A549 (cell line): ENCODE measurements at regions not wholly inside any gene's neighbourhood (a gene's known extent, or its start where the extent isn't known, plus 50 kb on each side); places are given as distances from the start of the nearest gene placed in this dataset.

Source experiments
- ATAC-seq, 2 experiments: fragments of 200-7000 bp in 1 of 2; fragments of >200 bp in 1 of 2; cut with Nextera tagmentation in 1 of 2; cut with Tn5 transposase in 1 of 2; 3 replicates each; pipeline versions ENCODE4 v1.8.0 to v1.9.1; 2018 to 2020; ENCODE audit warnings: mild to moderate bottlenecking in 1 of 2, moderate library complexity in 1 of 2
- CTCF ChIA-PET: fragments of 300-600 bp; sonication (Branson Sonifier 250); formaldehyde crosslinking; extraction: SDS; loops from one replicate; lab custom pipeline; 2021; ENCODE audit warnings: antibody characterized with exemption, inconsistent platforms; lab: Yijun Ruan, JAX
- POLR2A ChIA-PET: fragments of 350-600 bp; formaldehyde crosslinking; extraction: SDS; loops from one replicate; lab custom pipeline; 2021; ENCODE audit warnings: antibody characterized with exemption, inconsistent platforms; lab: Yijun Ruan, JAX
- DNase-seq, 2 experiments: peaks; one replicate each; pipeline versions ENCODE4 v3.0.0 to v3.0.0-alpha.2; 2011 to 2016; ENCODE audit warnings: low read depth in 1 of 2, low spot score in 1 of 2
- FAIRE-seq: peaks from 2 replicates; lab custom pipeline; 2011; peaks lifted over from hg19 to GRCh38; lab: Jason Lieb, UNC
- H3K27ac ChIP-seq, 2 experiments: fragments of >200 bp; sonication (Bioruptor Twin); formaldehyde crosslinking; 3 replicates each; pipeline ENCODE4 v1.5.1; 2016 to 2017
- H3K4me1 ChIP-seq: fragments of >200 bp; sonication (Bioruptor Twin); formaldehyde crosslinking; 3 replicates; pipeline ENCODE4 v1.6.1; 2016
- H3K4me2 ChIP-seq: fragments of >200 bp; sonication (Bioruptor Twin); formaldehyde crosslinking; 3 replicates; pipeline ENCODE4 v1.6.1; 2016
- H3K4me3 ChIP-seq: fragments of >200 bp; sonication (Bioruptor Twin); formaldehyde crosslinking; 3 replicates; pipeline ENCODE4 v1.5.1; 2016
- H3K9me3 ChIP-seq: fragments of >200 bp; sonication (Bioruptor Twin); formaldehyde crosslinking; 3 replicates; pipeline ENCODE4 v1.6.1; 2016
- CBX2 ChIP-seq: fragments of 200-600 bp; sonication (generic); IDR thresholded peaks from 2 replicates; pipeline ENCODE4 v1.6.1; 2016; ENCODE audit warnings: low read depth, mild to moderate bottlenecking, borderline replicate concordance
- CBX8 ChIP-seq: fragments of 200-600 bp; sonication (generic); IDR thresholded peaks from 2 replicates; pipeline ENCODE4 v1.6.1; 2016
- CHD2 ChIP-seq: fragments of 150-350 bp; IDR thresholded peaks from 2 replicates; pipeline ENCODE4 v1.6.1; 2014; ENCODE audit warnings: low read length; ENCODE audit not compliant: partially characterized antibody
- EHF ChIP-seq: fragments of 250-450 bp; sonication (Bioruptor Pico); IDR thresholded peaks from 2 replicates; pipeline ENCODE4 v1.5.0; 2020; ENCODE audit warnings: mild to moderate bottlenecking
- EP300 ChIP-seq, 2 experiments: fragments of >200 bp; sonication (Bioruptor Twin); formaldehyde crosslinking; IDR thresholded peaks; 2 replicates in 1 of 2; 3 replicates in 1 of 2; pipeline ENCODE4 v1.6.1; 2016 to 2017
- ESRRA ChIP-seq: fragments of 150-350 bp; IDR thresholded peaks from 2 replicates; pipeline ENCODE4 v1.6.1; 2014; ENCODE audit warnings: mild to moderate bottlenecking, low read length, borderline replicate concordance
- GATA3 ChIP-seq: IDR thresholded peaks from 2 replicates; pipeline ENCODE4 v1.6.1; 2012; ENCODE audit warnings: borderline replicate concordance
- HDAC2 ChIP-seq: fragments of 200-600 bp; sonication (generic); IDR thresholded peaks from 2 replicates; pipeline ENCODE4 v1.6.1; 2016
- MAFK ChIP-seq: fragments of 450-650 bp; IDR thresholded peaks from 2 replicates; pipeline ENCODE4 v1.6.1; 2014; ENCODE audit not compliant: partially characterized antibody
- NFE2L2 ChIP-seq: fragments of 150-350 bp; conservative IDR thresholded peaks from 2 replicates; pipeline ENCODE4 v1.6.1; 2014; ENCODE audit warnings: low read length
- POLR2AphosphoS2 ChIP-seq: conservative IDR thresholded peaks from 2 replicates; pipeline ENCODE4 v1.6.1; 2012; ENCODE audit warnings: low read length, improper control_type of control experiment, inconsistent platforms
- RARB ChIP-seq: fragments of 250-450 bp; sonication (Bioruptor Pico); IDR thresholded peaks from 2 replicates; pipeline ENCODE4 v1.8.0; 2021; ENCODE audit warnings: mild to moderate bottlenecking, moderate library complexity
- RNF2 ChIP-seq: fragments of 200-600 bp; sonication (generic); IDR thresholded peaks from 2 replicates; pipeline ENCODE4 v1.6.1; 2016; ENCODE audit warnings: low read depth, mild to moderate bottlenecking, antibody characterized with exemption, moderate library complexity, borderline replicate concordance
- ZFP36 ChIP-seq: fragments of 450-650 bp; IDR thresholded peaks from 2 replicates; pipeline ENCODE4 v1.6.1; 2014; ENCODE audit warnings: borderline replicate concordance; ENCODE audit not compliant: partially characterized antibody
- WGBS: methylation state at CpG from one replicate; pipeline ENCODE4 v1.1.6; 2017; ENCODE audit errors: missing lambda C conversion rate; 5-methylcytosine and 5-hydroxymethylcytosine counted together
- TF ChIP-seq, protein P1 (sequence below): fragments of 250-450 bp; sonication (Bioruptor Pico); IDR thresholded peaks from 2 replicates; pipeline ENCODE4 v1.5.0; 2020; ENCODE audit warnings: low read depth, mild to moderate bottlenecking, moderate library complexity
- TF ChIP-seq, protein P2 (sequence below): fragments of >200 bp; sonication (Bioruptor Twin); formaldehyde crosslinking; IDR thresholded peaks from 2 replicates; pipeline ENCODE4 v1.6.1; 2016
- TF ChIP-seq, protein P3 (sequence below): IDR thresholded peaks from 2 replicates; pipeline ENCODE4 v1.6.1; 2012; ENCODE audit warnings: low read depth, borderline replicate concordance
- TF ChIP-seq, protein P4 (sequence below): fragments of 150-350 bp; IDR thresholded peaks from 2 replicates; pipeline ENCODE4 v1.6.1; 2014; ENCODE audit warnings: low read depth, mild to moderate bottlenecking, low read length
- TF ChIP-seq, protein P5 (sequence below): fragments of 250-450 bp; sonication (Bioruptor Pico); IDR thresholded peaks from 2 replicates; pipeline ENCODE4 v1.5.0; 2021; ENCODE audit warnings: mild to moderate bottlenecking, moderate library complexity, borderline replicate concordance
- TF ChIP-seq, protein P6 (sequence below): fragments of 200-600 bp; sonication (generic); IDR thresholded peaks from 2 replicates; pipeline ENCODE4 v1.6.1; 2016; ENCODE audit warnings: antibody characterized with exemption, mild to moderate bottlenecking, moderate library complexity

DNA sequence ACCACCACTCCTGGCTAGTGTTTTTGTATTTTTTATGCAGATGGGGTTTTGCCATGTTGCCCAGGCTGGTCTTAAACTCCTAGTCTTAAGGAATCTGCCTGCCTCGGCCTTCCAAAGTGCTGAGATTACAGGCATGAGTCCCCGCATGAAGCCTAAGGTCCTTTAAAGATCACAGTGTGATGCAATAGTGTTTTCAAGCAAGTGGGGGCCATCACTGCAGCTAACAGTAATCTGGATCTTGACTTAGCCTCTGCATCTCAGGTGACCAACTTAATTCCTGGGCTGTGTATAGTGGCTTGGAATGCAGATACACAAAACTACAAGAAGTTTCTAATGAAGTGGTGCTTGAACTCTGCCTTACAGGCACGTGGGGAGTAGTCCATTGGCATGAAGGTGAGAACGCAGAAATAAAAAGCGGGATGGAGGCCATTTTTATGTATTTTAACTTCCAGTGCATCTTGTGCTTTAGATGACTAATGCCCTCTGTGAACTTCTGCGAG is 334.4 kb upstream of the SPRED2 start:
- Histone ChIP-seq H3K9me3 (no peaks in the 10 kb centered on the region), H3K27ac (no peak overlapping the region), H3K4me2 (no peak overlapping the region), H3K4me3 (no peak overlapping the region), H3K4me1 (no peaks in the 10 kb centered on the region)
- DNase-seq (no peak), FAIRE-seq (no peak), ATAC-seq (no peak)
- POLR2A ChIA-PET = no interaction called here
- 21% methylated on average over 6 of the region's 6 CpGs for WGBS
- CTCF ChIA-PET = no interaction called here
- no peak for TF ChIP-seq CBX8
- TF ChIP-seq ZFP36 = no peak
- no peak for TF ChIP-seq EP300 (IDR thresholded peaks at IDR 0.05)
- TF ChIP-seq POLR2AphosphoS2 = no peak
- no peak for TF ChIP-seq EHF (CRISPR knock-in tag)
- TF ChIP-seq, protein P1, sequence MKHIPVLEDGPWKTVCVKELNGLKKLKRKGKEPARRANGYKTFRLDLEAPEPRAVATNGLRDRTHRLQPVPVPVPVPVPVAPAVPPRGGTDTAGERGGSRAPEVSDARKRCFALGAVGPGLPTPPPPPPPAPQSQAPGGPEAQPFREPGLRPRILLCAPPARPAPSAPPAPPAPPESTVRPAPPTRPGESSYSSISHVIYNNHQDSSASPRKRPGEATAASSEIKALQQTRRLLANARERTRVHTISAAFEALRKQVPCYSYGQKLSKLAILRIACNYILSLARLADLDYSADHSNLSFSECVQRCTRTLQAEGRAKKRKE (CRISPR knock-in tag) = no peak
- TF ChIP-seq MAFK = no peak
- TF ChIP-seq RARB (CRISPR knock-in tag) = no peak
- TF ChIP-seq, protein P2, sequence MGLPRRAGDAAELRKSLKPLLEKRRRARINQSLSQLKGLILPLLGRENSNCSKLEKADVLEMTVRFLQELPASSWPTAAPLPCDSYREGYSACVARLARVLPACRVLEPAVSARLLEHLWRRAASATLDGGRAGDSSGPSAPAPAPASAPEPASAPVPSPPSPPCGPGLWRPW = no peak
- TF ChIP-seq, protein P3, sequence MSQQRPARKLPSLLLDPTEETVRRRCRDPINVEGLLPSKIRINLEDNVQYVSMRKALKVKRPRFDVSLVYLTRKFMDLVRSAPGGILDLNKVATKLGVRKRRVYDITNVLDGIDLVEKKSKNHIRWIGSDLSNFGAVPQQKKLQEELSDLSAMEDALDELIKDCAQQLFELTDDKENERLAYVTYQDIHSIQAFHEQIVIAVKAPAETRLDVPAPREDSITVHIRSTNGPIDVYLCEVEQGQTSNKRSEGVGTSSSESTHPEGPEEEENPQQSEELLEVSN = no peak
- TF ChIP-seq, protein P4, sequence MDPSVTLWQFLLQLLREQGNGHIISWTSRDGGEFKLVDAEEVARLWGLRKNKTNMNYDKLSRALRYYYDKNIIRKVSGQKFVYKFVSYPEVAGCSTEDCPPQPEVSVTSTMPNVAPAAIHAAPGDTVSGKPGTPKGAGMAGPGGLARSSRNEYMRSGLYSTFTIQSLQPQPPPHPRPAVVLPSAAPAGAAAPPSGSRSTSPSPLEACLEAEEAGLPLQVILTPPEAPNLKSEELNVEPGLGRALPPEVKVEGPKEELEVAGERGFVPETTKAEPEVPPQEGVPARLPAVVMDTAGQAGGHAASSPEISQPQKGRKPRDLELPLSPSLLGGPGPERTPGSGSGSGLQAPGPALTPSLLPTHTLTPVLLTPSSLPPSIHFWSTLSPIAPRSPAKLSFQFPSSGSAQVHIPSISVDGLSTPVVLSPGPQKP = no peak
- TF ChIP-seq CHD2 = no peak
- TF ChIP-seq, protein P5, sequence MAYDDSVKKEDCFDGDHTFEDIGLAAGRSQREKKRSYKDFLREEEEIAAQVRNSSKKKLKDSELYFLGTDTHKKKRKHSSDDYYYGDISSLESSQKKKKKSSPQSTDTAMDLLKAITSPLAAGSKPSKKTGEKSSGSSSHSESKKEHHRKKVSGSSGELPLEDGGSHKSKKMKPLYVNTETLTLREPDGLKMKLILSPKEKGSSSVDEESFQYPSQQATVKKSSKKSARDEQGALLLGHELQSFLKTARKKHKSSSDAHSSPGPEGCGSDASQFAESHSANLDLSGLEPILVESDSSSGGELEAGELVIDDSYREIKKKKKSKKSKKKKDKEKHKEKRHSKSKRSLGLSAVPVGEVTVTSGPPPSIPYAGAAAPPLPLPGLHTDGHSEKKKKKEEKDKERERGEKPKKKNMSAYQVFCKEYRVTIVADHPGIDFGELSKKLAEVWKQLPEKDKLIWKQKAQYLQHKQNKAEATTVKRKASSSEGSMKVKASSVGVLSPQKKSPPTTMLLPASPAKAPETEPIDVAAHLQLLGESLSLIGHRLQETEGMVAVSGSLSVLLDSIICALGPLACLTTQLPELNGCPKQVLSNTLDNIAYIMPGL (CRISPR knock-in tag) = no peak
- TF ChIP-seq, protein P6, sequence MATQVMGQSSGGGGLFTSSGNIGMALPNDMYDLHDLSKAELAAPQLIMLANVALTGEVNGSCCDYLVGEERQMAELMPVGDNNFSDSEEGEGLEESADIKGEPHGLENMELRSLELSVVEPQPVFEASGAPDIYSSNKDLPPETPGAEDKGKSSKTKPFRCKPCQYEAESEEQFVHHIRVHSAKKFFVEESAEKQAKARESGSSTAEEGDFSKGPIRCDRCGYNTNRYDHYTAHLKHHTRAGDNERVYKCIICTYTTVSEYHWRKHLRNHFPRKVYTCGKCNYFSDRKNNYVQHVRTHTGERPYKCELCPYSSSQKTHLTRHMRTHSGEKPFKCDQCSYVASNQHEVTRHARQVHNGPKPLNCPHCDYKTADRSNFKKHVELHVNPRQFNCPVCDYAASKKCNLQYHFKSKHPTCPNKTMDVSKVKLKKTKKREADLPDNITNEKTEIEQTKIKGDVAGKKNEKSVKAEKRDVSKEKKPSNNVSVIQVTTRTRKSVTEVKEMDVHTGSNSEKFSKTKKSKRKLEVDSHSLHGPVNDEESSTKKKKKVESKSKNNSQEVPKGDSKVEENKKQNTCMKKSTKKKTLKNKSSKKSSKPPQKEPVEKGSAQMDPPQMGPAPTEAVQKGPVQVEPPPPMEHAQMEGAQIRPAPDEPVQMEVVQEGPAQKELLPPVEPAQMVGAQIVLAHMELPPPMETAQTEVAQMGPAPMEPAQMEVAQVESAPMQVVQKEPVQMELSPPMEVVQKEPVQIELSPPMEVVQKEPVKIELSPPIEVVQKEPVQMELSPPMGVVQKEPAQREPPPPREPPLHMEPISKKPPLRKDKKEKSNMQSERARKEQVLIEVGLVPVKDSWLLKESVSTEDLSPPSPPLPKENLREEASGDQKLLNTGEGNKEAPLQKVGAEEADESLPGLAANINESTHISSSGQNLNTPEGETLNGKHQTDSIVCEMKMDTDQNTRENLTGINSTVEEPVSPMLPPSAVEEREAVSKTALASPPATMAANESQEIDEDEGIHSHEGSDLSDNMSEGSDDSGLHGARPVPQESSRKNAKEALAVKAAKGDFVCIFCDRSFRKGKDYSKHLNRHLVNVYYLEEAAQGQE = no peak
- TF ChIP-seq HDAC2 = no peak
- no peak for TF ChIP-seq CBX2

DNA sequence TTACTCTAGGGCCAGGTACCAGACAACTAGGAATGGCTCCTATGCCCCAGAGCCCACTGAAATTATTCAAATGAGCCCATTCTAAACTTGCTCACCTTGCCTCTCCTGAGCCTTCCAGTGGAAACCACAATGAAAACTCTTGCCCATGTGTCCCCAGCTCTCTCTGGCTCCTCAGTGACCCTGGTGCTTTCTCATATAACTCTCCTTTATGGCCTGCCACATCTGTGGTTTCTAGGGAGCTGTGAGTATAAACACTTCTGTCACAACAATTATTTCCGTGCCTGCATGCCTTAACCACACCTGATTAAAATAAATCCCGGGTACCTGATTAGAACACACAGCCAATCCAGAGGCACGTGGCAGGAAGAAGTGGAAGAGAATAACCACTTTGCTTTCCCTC is 333.0 kb upstream of the SPRED2 start:
- no peak for ATAC-seq

More for the DNA sequence above, 333.0 kb upstream of the SPRED2 start:
- FAIRE-seq = no peak
- no peak for DNase-seq
- no peaks in the 10 kb centered on the region for H3K9me3 ChIP-seq
- no peaks in the 10 kb centered on the region for H3K4me1 ChIP-seq
- ChIA-PET CTCF (no interaction called here), POLR2A (no interaction called here)
- H3K27ac ChIP-seq = no peak overlapping the region
- no peak overlapping the region for H3K4me3 ChIP-seq
- WGBS = 1% methylated on average over 3 of the region's 3 CpGs
- TF ChIP-seq RNF2 (no peak), ESRRA (no peak), NFE2L2 (no peak), GATA3 (no peak), MAFK (no peak)
- H3K4me2 ChIP-seq = no peak overlapping the region
